IMR-90 (cell line): ENCODE measurements at regions not wholly inside any gene's neighbourhood (a gene's known extent, or its start where the extent isn't known, plus 50 kb on each side); places are given as distances from the start of the nearest gene placed in this dataset.

ENCODE experiments used
- CEBPB ChIP-seq: IDR thresholded peaks from 2 replicates; pipeline ENCODE4 v1.6.1; 2012; ENCODE audit warnings: low read depth, low read length, improper control_type of control experiment
- CHD1 ChIP-seq: IDR thresholded peaks from 2 replicates; pipeline ENCODE4 v1.6.1; 2012; ENCODE audit warnings: low read depth, low read length, improper control_type of control experiment
- CTCF ChIP-seq: conservative IDR thresholded peaks from 2 replicates; pipeline ENCODE4 v1.5.1; 2012; ENCODE audit warnings: mild to moderate bottlenecking, low read depth, low read length, improper control_type of control experiment
- ELK1 ChIP-seq: fragments of 150-350 bp; IDR thresholded peaks from 2 replicates; pipeline ENCODE4 v1.6.1; 2016; ENCODE audit warnings: low read depth, mild to moderate bottlenecking, low read length, moderate library complexity, borderline replicate concordance
- FOS ChIP-seq: fragments of 150-350 bp; IDR thresholded peaks from 2 replicates; pipeline ENCODE4 v1.6.1; 2016; ENCODE audit warnings: low read depth, low read length
- MXI1 ChIP-seq: IDR thresholded peaks from 2 replicates; pipeline ENCODE4 v1.6.1; 2012; ENCODE audit warnings: low read depth, mild to moderate bottlenecking, low read length, moderate library complexity, borderline replicate concordance
- POLR2A ChIP-seq: IDR thresholded peaks from 2 replicates; pipeline ENCODE4 v1.6.1; 2012; ENCODE audit warnings: mild to moderate bottlenecking, low read depth, low read length
- RAD21 ChIP-seq: IDR thresholded peaks from 2 replicates; pipeline ENCODE4 v1.6.1; 2012; ENCODE audit warnings: low read length, improper control_type of control experiment
- RFX5 ChIP-seq: IDR thresholded peaks from 2 replicates; pipeline ENCODE4 v1.8.0; 2012; ENCODE audit warnings: low read depth, mild to moderate bottlenecking, low read length, moderate library complexity
- USF2 ChIP-seq: fragments of 150-350 bp; IDR thresholded peaks from 2 replicates; pipeline ENCODE4 v1.6.1; 2017; ENCODE audit warnings: mild to moderate bottlenecking, antibody characterized with exemption, low read length, low read depth

- TF ChIP-seq CTCF (no peak), CHD1 (no peak), RAD21 (no peak), MXI1 (no peak), POLR2A (no peak), RFX5 (no peak), FOS (no peak), CEBPB (no peak), USF2 (no peak), ELK1 (no peak)
These were observed 345.1 kb downstream of the AASDHPPT start for GRCh38 chr11:106422583-106422982.
